ENCODE measurements at regions not wholly inside any gene's neighbourhood (a gene's known extent, or its start where the extent isn't known, plus 50 kb on each side); places are given as distances from the start of the nearest gene placed in this dataset.

DNA sequence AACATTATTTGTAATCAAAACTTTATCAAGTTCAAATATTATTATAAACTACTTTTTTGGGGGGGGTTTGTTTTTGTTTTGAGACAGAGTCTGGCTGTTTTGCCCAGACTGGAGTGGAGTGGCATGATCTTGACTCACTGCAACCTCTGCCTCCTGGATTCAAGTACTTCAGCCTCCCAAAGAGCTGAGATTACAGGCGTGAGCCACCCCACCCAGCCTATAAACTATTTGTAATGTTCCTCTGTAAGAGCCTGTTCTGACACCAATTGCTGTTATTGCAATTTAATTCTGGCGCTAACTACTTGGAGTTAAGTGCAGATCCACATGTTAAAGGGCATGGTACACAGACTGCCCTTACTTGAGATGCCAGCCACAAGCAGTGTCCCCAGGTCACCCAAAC is 478.1 kb upstream of the NRP1 start:
- DNase-seq: no peak

- no peak for DNase-seq
Measured at GRCh38 chr10:33810986-33811385, 476.5 kb upstream of the NRP1 start.

- DNase-seq: no peak
Measured at GRCh38 chr10:33809732-33810131, 475.3 kb upstream of the NRP1 start.

- DNase-seq: no peak
Measured at GRCh38 chr10:33808475-33808874, 474.0 kb upstream of the NRP1 start.

GRCh38 chr10:33807531-33808359 is 473.3 kb upstream of the NRP1 start:
- no peak for DNase-seq

DNA sequence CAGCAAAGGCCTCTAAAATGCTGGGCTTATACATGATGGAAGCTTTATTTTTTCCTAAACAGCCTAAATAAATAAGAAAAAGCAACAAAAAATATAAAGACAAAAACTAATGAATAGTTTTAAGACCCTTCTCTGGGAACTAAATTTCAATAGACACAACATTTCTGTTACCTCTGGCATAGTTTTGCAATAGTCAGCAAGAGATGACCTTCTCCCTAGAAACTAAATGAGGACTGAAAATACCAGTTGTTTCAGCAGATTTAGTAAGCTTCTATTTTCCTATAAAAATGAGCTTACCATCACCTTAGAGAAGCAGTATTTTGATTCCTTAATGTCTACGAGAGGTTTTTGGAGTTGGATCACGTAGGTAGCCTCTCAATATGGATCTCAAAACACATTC is 471.4 kb upstream of the NRP1 start:
- DNase-seq: no peak

GRCh38 chr10:33804584-33804983 is 470.1 kb upstream of the NRP1 start:
- no peak for DNase-seq

DNA sequence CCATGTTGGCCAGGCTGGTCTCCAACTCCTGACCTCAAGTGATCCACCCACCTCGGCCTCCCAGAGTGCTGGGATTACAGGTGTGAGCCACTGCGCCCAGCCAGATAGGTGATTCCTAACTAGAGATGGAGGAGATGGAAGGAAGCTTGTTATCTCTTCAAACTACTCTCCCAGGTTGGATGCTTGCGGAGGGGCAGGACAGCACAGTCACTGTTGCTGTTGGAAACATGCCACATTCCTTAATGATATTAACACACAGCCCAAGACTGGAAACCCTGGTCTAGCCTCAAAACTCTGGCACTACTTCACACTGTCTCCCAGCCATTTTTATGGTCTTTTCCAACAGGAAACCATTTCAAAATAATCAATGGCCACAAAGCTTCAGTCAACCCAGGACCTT is 468.8 kb upstream of the NRP1 start:
- DNase-seq: no peak

GRCh38 chr10:33802566-33802965 is 468.1 kb upstream of the NRP1 start:
- no peak for DNase-seq

DNA sequence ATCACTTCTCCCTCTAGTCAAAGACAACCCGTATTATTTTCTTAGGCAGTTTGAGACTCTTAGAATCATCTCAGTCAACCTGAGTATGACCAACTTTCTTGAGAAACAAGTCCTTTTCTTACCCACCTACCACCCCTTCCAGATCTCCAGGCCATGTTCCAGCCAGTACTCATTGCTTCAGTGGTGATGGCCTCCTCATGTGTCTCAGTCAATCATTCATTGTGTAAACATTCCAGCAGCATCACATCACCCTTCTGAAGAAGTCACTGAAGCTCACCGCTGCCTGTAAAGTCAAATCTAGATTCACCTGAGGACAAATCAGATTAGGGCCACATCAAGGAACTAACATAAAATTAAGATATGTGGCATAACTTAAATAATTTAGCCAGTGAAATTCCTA is 467.2 kb upstream of the NRP1 start:
- no peak for DNase-seq

GRCh38 chr10:33800986-33801385 is 466.5 kb upstream of the NRP1 start:
- no peak for DNase-seq

- DNase-seq: no peak
Measured at GRCh38 chr10:33800545-33800944, 466.1 kb upstream of the NRP1 start.

DNA sequence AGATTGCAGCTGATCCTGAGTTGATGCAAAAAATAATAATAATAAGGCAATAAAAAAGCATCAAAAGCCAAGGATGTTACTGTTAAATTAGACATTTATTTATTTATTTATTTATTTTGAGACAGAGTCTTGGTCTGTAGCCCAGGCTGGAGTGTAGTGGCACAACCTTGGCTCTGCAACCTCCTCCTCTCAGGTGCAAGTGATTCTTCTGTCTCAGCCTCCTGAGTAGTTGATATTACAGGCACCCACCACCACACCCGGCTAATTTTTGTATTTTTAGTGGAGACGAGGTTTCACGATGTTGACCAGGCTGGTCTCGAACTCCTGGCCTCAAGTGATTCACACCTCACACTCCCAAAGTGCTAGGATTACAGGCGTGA is 465.5 kb upstream of the NRP1 start:
- no peak for DNase-seq

GRCh38 chr10:33799281-33799943 is 464.9 kb upstream of the NRP1 start:
- DNase-seq: no peak

DNA sequence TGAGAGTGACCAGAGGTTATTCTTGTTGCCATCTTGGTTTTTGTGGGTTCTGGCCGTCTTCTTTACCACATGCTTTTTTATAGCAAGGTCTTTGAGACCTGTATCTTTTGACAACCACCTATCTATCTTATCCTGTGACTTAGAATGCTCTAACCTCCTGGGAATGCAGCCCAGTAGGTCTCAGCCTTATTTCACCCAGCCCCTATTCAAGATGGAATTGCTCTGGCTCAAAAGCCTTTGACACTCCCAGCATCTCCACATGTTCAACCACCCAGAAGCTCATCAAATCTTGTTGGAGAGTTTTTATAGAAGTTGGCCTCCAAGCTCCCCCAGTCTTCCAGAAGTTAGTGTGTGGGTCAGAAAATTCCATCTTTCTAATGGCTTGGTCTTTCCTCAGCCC is 464.3 kb upstream of the NRP1 start:
- DNase-seq: no peak

GRCh38 chr10:33796680-33797079 is 462.2 kb upstream of the NRP1 start:
- DNase-seq: no peak

- DNase-seq: no peak
Measured at GRCh38 chr10:33795529-33795928, 461.1 kb upstream of the NRP1 start.

DNA sequence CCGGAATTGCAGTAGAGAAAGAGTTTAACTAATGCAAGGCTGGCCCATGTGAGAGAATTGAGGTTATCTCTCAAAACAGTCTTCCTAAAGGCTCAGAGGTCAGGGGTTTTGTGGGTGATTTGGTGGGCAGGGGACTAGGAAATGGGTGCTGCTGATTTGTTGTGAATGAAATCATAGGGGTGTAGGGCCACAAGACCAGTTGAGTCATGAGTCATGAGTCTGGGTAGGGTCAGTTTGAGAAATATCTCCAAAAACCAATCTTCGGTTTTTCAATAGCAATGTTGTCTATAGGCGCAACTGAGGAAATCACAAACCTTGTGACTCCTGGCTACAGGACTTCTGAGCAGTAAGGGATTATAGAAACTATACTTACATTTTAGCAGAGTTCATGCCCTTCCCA is 460.0 kb upstream of the NRP1 start:
- DNase-seq: peak; percentile 59 to 73

DNA sequence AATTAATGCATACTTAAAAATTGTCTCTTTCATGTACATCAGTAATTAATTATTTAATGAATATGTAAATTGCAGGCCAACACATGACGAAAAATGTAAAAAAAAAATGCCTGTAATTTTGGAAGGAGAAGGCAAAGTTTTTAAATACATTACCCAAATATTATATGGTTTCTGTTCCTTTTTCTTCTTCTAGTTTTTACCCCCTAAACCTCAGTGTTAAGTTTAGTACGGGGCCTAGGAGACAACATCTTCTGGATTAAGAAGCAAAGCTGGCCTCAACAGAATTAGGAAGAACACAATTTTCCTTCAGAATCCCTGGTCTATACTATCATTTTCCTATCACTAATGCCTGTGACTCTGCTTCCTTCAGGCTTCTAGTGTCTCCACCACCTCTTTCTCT is 459.3 kb upstream of the NRP1 start:
- DNase-seq: no peak

GRCh38 chr10:33791272-33791660 is 456.8 kb upstream of the NRP1 start:
- DNase-seq: no peak

DNA sequence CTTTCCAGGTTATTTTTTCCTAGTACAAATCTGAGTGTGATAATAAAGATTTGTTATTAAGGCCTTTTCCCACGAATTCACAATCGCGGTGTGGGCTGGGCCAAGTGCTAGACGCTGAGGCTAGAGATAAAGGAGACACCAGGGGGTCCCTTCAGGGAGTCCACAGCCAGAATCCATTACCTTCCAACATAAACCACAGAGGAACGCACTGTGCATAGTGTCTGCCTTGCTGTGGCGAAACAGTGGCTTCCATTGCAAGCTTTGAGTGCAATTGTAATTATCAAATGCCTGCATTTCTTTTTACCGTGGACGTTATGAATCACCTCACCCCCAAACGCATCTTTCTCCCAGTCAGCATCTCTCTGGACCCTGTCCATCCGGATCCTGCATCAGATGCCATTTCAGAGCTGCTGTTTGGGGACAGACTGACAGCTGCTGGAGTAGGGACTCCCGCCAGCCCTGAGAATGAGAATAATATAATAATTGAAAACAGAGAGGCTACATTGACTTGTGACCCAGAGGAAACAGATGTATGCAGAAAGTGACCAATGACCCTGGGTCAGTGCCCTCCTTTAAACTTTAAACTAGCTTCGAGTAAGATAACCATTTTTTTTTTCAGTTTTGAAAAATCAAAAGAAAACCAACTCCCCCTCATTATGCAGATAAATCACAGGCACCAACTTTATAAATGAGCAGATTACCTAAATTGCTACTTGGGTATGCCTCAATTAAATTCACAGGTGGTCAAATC is 456.2 kb upstream of the NRP1 start:
- DNase-seq: no peak

DNA sequence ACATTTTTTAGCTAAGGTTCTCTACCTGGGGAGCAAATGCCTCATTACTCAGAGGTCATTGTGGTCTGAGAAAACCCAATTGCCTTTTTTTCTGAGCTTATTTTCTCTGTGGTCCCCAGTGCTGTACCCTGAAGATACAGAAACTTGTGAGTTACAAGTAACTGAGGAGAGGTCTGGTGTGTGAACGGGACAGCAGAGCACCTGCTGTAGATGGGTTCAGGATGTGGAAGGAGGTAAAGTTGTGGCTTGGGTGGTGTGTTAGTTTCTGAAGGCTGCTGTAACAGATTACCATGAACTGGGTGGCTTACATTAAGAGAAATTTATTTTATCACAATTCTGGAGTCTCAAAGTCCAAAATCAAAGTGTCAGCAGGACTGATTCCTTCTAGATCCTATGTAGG is 449.1 kb upstream of the NRP1 start:
- no peak for DNase-seq

DNA sequence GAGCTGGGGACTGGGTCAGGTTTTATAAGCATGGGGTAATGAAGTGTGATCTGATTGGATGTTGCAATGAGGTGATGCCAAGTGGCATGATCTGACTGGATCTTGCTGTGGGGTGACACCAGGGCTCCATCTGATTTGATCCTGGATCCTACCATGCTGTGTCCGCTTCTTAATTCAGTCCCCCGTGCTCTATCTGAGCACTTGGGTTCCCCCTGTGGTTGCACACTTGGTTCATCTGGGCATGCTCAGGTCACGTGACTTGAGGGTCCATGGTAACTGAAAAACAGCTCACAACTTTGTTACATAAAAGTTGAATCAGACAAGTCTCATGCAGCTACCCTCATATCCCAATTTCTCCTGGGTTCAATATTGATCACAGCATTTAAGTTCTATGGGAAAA is 448.6 kb upstream of the NRP1 start:
- DNase-seq: no peak

Measured in inflammatory macrophage (primary cell).